Forelimb muscle (tissue), 1 donor: ENCODE measurements at regions not wholly inside any gene's neighbourhood (a gene's known extent, or its start where the extent isn't known, plus 50 kb on each side); places are given as distances from the start of the nearest gene placed in this dataset.
"Not testable (repeated sequence)": the region's sequence is repeated elsewhere in the genome, so short reads cannot be mapped to it uniquely, and the experiment has no call there.

ENCODE experiments used
- DNase-seq: peaks from one replicate; pipeline ENCODE4 v3.0.0-alpha.2; 2013; ENCODE audit warnings: low read depth

DNA sequence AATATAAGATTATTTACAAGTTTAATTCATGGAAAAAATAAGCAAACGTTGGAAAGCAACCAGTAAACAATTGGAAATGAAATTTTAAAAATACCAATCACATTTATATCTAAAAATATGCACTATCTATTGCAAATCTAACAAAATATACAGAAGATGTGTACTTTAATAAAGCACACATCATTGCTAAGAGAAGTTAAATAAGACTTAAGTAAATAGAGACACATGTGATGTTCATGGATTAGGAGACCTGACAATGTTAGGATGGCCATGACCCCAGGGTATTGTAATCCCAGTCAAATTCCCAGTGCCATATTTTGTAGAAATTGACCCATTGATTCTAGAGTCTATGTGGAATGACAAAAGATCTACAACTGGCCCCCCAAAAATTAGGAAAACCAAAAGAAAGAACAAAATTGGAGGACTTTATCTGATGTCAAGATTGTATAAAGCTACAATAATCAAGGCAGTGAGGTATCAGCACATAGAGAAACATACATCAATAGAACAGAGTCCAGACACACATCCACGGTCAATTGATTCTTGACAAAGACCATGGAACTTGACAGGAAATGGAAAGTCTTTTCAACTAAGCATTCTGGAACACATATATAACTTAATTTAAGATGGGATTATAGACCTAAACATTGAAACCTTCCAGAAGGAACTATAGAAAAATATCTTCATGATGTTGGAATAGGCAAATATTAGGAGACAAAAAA lies 90.8 kb upstream of the USP29 start:
- DNase-seq, result no peak

DNA sequence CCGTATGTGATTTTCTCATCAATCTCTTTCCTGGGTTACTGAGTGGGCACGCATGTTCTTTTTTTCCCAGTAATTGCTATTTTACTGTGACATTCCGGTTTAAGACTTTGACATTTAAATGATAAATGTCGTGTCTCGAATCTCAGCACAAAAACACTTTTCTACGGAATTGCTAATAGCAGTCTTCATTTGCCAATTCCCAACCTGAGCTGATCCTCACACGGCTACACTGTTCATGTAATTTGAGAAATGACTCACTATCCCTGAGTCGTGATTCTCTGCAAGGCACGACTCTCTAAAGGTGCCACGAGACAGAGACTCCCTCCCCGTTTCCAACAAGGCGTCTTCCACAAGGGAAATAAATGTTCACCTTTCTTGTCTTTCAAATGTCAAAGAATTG lies 88.7 kb upstream of the USP29 start:
- DNase-seq, result no peak

DNA sequence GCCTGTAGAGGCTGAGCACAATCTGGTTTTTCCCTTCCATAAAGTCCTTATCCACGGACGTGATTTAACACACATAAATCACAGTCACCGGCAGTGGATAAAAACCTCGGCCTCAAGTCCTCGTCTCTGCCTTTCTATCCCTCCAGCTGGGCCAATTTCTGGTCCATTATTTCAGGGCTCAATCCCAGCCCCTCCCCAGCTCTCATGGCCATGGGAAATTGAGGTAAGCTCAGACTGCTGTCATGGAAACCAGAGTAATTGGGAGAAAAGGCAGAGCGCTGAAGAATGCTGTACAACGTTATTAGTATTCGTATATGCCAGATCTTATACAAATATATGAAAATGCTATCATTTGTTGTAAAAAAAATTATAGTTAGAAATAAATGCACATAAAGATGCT lies 86.2 kb upstream of the USP29 start:
- no peak for DNase-seq

GRCh38 chr19:57034544-57034943 lies 85.2 kb upstream of the USP29 start:
- DNase-seq, result no peak

GRCh38 chr19:57035740-57036139 lies 84.0 kb upstream of the USP29 start:
- not testable (repeated sequence) for DNase-seq

DNA sequence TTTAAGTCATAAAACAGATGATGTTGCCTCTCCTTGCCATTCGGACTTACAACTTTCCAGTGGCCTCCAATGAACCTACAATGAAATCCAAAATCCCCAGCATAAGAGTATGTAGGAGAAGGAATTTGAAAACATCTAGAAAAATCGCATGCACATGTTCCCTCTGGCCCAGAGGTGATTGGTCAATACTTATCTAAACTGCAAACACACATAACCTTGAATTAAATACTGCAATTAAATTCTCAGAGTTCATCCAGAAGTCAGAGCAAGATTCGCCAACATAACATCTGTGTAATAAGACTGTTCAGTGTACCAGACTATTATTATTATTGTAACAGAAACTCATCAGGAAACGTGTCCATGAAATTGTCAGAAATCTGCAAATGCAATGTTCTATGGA lies 82.2 kb upstream of the USP29 start:
- DNase-seq, result no peak

GRCh38 chr19:57047743-57048142 lies 72.0 kb upstream of the USP29 start:
- DNase-seq, result no peak

- no peak for DNase-seq
Observed at GRCh38 chr19:57050863-57051262, 68.9 kb upstream of the USP29 start.

GRCh38 chr19:57052081-57052480 lies 67.7 kb upstream of the USP29 start:
- peak; percentile 93 for DNase-seq

DNA sequence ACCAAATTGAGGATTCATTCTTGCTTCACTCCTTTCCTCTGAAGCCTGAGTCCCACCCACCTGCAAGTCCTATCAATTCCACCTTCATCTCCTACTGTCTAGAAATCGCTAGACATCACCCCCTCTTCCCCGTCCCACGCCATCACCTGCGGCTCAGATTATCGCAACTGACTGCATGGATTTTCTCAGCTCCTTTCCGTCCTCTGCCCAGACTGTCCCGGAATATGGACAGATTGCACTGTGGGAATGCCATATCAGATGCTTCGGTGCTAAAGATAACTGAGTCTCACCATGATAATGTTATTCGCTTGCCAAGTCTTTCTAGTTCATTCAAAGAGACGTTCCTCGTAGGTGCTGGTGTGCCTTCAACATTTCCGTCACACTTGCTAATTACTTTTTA lies 66.4 kb upstream of the USP29 start:
- no peak for DNase-seq

DNA sequence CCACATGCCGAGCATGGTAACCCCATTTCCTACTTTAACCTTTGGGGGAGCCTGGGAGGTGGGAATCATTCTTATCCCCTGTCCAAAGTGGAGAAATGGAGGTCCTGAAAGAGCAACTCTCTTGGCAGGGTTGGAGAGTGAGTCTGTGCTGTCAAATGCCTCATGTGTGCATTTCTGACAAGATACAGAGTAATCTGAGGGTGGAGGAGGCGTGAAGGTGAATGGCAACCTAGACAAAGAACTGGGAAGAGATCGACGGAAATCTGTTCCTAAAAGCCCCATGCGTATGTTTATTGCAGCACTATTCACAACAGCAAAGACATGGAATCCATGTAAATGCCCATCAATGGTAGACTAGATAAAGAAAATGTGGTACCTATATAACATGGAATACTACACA lies 63.8 kb upstream of the USP29 start:
- no peak for DNase-seq

DNA sequence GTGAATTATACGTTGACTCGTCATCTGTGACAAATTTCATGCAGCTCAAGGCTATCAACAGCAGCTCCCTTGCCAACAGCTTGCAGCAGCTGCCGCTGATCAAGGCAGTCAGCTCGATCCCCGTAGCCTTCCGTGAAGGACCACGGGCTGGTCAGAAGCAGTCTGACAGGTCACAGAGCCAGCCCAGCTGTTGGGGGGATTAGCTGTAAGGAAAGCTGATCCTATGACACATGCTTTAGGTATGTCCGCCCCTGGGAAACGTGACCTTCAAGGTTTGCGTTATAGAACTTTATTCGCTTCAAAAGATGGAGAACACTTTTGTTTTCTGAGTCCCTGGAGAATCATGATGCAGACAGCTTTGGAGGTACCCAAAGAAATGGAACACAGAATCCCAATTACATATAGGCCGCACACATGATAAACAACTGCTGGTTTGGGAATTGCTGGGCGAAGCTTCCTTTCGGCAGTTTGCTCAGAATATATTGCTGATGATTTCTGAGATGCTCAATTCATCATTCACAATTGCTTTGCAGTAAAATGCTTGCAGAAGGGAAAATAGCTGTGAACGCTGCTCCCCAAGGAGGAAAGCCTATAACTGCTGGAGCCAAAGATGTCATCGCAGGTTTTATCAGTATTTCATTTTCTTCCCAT lies 62.6 kb upstream of the USP29 start:
- peak; percentile 97 for DNase-seq

GRCh38 chr19:57058871-57059270 lies 60.9 kb upstream of the USP29 start:
- no peak for DNase-seq

DNA sequence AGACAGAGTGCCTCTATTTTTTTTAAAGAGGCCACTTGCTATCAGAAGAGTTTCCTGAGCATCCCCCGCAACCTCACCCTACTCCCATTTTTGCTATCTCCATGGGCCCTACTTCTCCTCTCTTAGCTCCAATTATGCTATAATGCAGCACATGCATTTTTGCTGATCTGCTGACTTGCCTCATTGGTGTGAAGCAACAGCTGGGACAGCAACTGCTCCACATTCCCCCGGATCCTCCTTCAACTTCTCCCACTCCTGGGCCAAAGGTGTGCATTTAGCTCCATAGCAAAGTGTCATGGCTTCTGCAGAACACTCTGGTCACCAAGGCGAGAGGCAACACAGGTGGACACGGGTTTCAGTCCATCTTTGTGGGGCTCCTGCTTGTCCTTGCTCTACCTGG lies 56.7 kb upstream of the USP29 start:
- no peak for DNase-seq

DNA sequence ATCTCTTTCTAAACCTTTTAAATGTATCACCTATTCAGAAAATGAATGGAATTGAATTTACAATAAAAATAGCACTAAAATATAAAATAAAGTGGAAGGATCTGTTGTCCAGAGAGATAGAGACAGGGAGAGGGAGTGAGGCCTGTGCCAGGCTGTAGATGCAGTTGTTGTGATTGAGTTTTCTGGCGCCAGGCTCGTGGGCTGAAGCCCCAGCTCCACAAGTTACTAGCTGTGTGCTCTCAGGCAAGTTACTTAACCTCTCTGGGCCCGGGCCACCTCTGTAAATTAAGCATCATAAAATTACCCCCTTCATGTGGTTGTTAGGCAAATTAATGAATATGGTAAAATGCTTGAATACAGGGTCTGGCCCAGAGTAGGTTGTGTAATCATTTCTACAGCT lies 52.3 kb upstream of the USP29 start:
- no peak for DNase-seq

- no peak for DNase-seq
Observed at GRCh38 chr19:57068311-57068710, 51.5 kb upstream of the USP29 start.

- no peak for DNase-seq
Observed at GRCh38 chr19:57068921-57069697, 50.7 kb upstream of the USP29 start.
